ENCODE measurements at regions not wholly inside any gene's neighbourhood (a gene's known extent, or its start where the extent isn't known, plus 50 kb on each side); places are given as distances from the start of the nearest gene placed in this dataset.

DNA sequence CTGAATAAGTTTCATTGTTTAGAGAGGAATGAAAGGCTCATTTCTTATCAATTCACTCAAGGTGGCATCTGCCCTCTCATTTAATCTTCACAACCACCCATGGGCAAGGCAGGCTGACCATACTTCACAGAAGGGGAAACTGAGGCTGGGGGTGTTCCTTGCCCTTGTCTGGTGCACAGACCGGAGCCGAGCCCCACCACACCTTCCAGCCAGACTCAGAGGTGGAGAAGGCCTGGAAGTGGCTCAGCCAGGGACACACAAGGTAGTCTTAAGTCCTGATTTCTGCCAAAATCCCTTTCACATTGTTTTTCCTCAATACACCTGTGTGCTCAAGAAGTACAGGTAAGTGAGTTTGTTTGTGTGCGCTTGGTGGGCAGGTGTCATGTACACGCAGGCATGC, 111.9 kb upstream of the TEX51 start:
- no peaks in the 10 kb centered on the region for H3K27me3 ChIP-seq (ENCODE audit: insufficient read depth, insufficient read length)

DNA sequence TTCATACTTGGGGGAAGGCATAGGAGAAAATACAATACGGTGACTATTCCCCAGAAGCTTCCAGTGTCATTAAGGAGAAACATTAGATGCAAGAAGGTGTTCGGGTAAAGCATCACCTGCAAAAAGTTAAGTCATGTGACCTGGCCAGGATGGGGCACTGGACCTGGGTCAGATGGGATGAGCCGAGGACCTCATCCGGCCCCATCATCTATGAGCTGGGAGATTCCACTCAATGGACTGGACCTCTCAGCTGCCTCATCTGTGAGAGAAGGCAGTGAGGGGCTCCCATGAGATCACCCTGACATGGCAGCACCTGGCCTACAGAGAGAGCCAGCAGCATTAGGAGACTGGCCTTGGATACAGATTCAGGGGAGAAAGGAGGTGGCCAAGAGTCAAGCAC, 111.4 kb upstream of the TEX51 start:
- H3K9ac ChIP-seq (ENCODE audit: insufficient read length, low read depth), result no peak overlapping the region
- no peak overlapping the region for H3K4me3 ChIP-seq (ENCODE audit: insufficient read length, low read depth)
- no peaks in the 10 kb centered on the region for H3K36me3 ChIP-seq (ENCODE audit: insufficient read depth, insufficient read length, low read length)
- no peak for TF ChIP-seq SUZ12 (IDR thresholded peaks at IDR 0.05; ENCODE audit: extremely low read depth, insufficient read depth, insufficient read length)
- no peaks in the 10 kb centered on the region for H3K9me3 ChIP-seq (ENCODE audit: insufficient read depth, low read length)
- no peaks in the 10 kb centered on the region for H3K4me1 ChIP-seq (ENCODE audit: insufficient read depth, insufficient read length)
- H3K27me3 ChIP-seq (ENCODE audit: insufficient read depth, insufficient read length), result no peaks in the 10 kb centered on the region
- no peak for DNase-seq (ENCODE audit: low read depth, low spot score)

More for the DNA sequence above, 111.9 kb upstream of the TEX51 start:
- DNase-seq (ENCODE audit: low read depth, low spot score), result no peak
- Histone ChIP-seq H3K4me3 (ENCODE audit: insufficient read length, low read depth) (no peak overlapping the region), H3K9me3 (ENCODE audit: insufficient read depth, low read length) (no peaks in the 10 kb centered on the region), H3K4me1 (ENCODE audit: insufficient read depth, insufficient read length) (no peaks in the 10 kb centered on the region), H3K9ac (ENCODE audit: insufficient read length, low read depth) (no peak overlapping the region), H3K36me3 (ENCODE audit: insufficient read depth, insufficient read length, low read length) (no peaks in the 10 kb centered on the region)
- TF ChIP-seq YY1 (IDR thresholded peaks at IDR 0.05; ENCODE audit: insufficient read depth, insufficient read length), result no peak
- no peak for TF ChIP-seq SUZ12 (IDR thresholded peaks at IDR 0.05; ENCODE audit: extremely low read depth, insufficient read depth, insufficient read length)
- TF ChIP-seq ZNF274 (IDR thresholded peaks at IDR 0.05; ENCODE audit: low read depth, low read length), result no peak

DNA sequence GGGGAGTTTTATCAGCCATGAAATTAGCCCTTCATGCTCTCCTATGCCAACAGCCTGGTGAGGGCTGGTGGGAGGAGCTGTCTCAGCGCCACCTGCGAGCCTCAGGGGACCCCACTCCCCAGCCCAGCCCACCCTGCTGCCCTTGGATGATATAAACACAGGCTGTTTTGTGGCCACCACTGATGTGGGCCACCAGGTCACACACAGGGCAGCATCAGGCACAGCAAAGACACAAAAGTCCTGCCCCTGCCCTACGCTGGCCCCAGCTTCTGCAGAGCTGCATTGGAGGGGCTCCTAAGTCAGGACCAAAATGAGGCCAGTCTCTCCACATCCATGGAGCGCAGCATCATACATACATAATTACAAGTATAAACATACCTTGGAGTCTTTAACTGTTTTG, 110.6 kb upstream of the TEX51 start:
- Histone ChIP-seq H3K4me1 (ENCODE audit: insufficient read depth, insufficient read length) (no peaks in the 10 kb centered on the region), H3K27me3 (ENCODE audit: insufficient read depth, insufficient read length) (no peaks in the 10 kb centered on the region), H3K9ac (ENCODE audit: insufficient read length, low read depth) (no peak overlapping the region), H3K36me3 (ENCODE audit: insufficient read depth, insufficient read length, low read length) (no peaks in the 10 kb centered on the region), H3K4me3 (ENCODE audit: insufficient read length, low read depth) (no peak overlapping the region), H3K9me3 (ENCODE audit: insufficient read depth, low read length) (no peaks in the 10 kb centered on the region)
- TF ChIP-seq ZNF274 (IDR thresholded peaks at IDR 0.05; ENCODE audit: low read depth, low read length), result no peak
- TF ChIP-seq SUZ12 (IDR thresholded peaks at IDR 0.05; ENCODE audit: extremely low read depth, insufficient read depth, insufficient read length), result no peak
- TF ChIP-seq YY1 (IDR thresholded peaks at IDR 0.05; ENCODE audit: insufficient read depth, insufficient read length), result no peak
- no peak for DNase-seq (ENCODE audit: low read depth, low spot score)

DNA sequence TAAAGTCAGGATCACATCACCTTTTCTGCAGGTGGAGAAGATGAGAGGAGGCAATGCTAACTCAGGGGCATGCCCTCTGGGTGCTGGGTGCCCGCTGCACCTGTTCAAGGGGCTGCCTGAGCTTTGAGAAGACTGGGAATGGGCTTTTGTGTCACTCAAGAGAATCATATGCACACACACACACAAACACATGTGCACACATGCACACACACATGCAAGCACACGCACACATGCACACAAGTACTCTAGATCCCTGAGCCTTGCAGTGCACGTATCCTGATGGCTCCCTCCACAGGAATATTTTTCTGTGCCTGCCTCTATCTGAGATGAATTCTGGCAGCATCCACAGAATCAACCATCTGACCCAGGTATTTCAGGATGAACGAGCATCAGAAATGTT, 110.0 kb upstream of the TEX51 start:
- H3K4me1 ChIP-seq (ENCODE audit: insufficient read depth, insufficient read length), result no peaks in the 10 kb centered on the region
- TF ChIP-seq YY1 (IDR thresholded peaks at IDR 0.05; ENCODE audit: insufficient read depth, insufficient read length) (no peak), SUZ12 (IDR thresholded peaks at IDR 0.05; ENCODE audit: extremely low read depth, insufficient read depth, insufficient read length) (no peak), ZNF274 (IDR thresholded peaks at IDR 0.05; ENCODE audit: low read depth, low read length) (no peak)
- no peak overlapping the region for H3K9ac ChIP-seq (ENCODE audit: insufficient read length, low read depth)
- H3K4me3 ChIP-seq (ENCODE audit: insufficient read length, low read depth), result no peak overlapping the region
- no peaks in the 10 kb centered on the region for H3K27me3 ChIP-seq (ENCODE audit: insufficient read depth, insufficient read length)
- no peaks in the 10 kb centered on the region for H3K9me3 ChIP-seq (ENCODE audit: insufficient read depth, low read length)
- H3K36me3 ChIP-seq (ENCODE audit: insufficient read depth, insufficient read length, low read length), result no peaks in the 10 kb centered on the region
- no peak for DNase-seq (ENCODE audit: low read depth, low spot score)

DNA sequence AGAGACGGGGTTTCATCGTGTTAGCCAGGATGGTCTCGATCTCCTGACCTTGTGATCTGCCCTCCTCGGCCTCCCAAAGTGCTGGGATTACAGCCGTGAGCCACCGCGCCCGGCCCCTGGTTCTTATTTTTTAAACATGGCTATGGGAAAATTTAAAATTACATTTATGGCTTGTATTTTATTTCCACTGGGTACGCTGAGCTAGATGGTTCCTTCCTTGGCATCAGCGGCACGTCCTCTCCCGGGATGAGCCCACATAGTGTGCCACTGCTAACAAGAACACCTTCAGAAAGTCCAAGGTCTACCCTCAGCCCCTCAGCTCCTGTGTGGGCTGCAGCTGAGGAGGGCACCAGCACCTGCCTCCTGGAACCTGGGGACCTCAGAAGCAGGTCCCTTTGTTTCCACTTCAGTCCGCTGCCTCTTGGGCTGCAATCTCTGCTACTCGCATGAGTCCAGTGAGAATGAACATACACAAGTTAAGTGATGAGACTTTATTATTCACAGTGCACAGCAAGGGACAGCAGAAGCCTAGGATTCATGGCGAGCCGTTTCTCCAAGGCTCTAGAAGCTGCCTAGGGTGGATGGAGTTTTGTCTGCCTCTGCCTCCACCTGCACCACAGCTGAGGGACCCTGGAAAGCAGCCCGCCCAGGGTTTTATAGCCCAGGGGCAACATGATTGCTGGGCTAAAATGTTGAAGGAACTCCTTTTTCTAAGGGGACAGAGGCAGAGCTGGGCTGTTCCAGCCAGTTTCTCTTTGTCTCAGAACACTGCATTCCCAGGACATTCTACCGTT, 107.5 kb upstream of the TEX51 start:
- TF ChIP-seq YY1 (IDR thresholded peaks at IDR 0.05; ENCODE audit: insufficient read depth, insufficient read length) (no peak), SUZ12 (IDR thresholded peaks at IDR 0.05; ENCODE audit: extremely low read depth, insufficient read depth, insufficient read length) (no peak), ZNF274 (IDR thresholded peaks at IDR 0.05; ENCODE audit: low read depth, low read length) (no peak)
- no peaks in the 10 kb centered on the region for H3K36me3 ChIP-seq (ENCODE audit: insufficient read depth, insufficient read length, low read length)
- H3K27me3 ChIP-seq (ENCODE audit: insufficient read depth, insufficient read length), result no peaks in the 10 kb centered on the region
- H3K4me3 ChIP-seq (ENCODE audit: insufficient read length, low read depth), result no peak overlapping the region
- H3K9ac ChIP-seq (ENCODE audit: insufficient read length, low read depth), result no peak overlapping the region
- H3K9me3 ChIP-seq (ENCODE audit: insufficient read depth, low read length), result no peaks in the 10 kb centered on the region
- no peaks in the 10 kb centered on the region for H3K4me1 ChIP-seq (ENCODE audit: insufficient read depth, insufficient read length)
- no peak for DNase-seq (ENCODE audit: low read depth, low spot score)

DNA sequence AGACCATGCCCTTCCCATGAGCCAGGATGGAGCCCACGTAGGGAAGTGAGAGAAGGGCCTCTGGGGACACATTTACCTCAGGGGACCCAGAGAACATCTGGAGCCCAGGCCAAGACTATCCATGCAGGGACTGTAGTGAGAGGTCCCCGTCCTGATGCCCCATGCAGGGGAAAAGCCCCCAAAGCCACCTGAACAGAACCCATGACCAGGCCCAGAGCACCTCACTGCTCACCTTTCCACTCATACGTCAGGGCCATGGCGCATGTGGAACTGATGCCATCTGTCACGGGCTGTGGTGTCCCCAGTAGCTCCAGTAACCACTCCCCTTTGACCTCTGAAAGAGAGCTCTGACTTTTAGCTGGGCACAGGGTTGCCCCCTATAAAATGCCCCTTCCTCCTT, 106.5 kb upstream of the TEX51 start:
- Histone ChIP-seq H3K4me3 (ENCODE audit: insufficient read length, low read depth) (no peak overlapping the region), H3K9ac (ENCODE audit: insufficient read length, low read depth) (no peak overlapping the region), H3K9me3 (ENCODE audit: insufficient read depth, low read length) (no peaks in the 10 kb centered on the region), H3K27me3 (ENCODE audit: insufficient read depth, insufficient read length) (no peaks in the 10 kb centered on the region), H3K36me3 (ENCODE audit: insufficient read depth, insufficient read length, low read length) (no peaks in the 10 kb centered on the region), H3K4me1 (ENCODE audit: insufficient read depth, insufficient read length) (no peaks in the 10 kb centered on the region)
- TF ChIP-seq YY1 (IDR thresholded peaks at IDR 0.05; ENCODE audit: insufficient read depth, insufficient read length) (no peak), ZNF274 (IDR thresholded peaks at IDR 0.05; ENCODE audit: low read depth, low read length) (no peak), SUZ12 (IDR thresholded peaks at IDR 0.05; ENCODE audit: extremely low read depth, insufficient read depth, insufficient read length) (no peak)
- DNase-seq (ENCODE audit: low read depth, low spot score), result no peak

DNA sequence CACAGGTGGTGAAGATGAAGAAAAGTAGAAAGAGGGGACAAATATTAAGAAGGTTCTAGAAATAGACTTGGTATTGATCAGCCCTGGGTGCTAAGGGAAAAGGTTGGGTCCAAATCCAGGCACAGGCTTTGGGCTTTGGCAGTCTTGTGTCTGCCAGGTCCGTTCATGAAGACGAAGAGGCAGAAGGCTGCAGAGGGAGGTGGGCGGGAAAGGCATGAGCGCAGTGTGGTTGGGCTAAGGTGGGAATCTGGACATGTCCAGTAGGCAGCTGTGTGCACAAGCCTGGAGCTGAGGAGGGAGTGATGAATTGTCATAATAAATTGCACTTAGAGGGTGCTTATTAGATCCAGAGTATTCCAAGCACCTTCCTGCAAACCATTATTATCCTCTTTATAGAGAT, 105.7 kb upstream of the TEX51 start:
- no peaks in the 10 kb centered on the region for H3K4me1 ChIP-seq (ENCODE audit: insufficient read depth, insufficient read length)
- H3K4me3 ChIP-seq (ENCODE audit: insufficient read length, low read depth), result no peak overlapping the region

More for the DNA sequence above, 105.7 kb upstream of the TEX51 start:
- Histone ChIP-seq H3K9ac (ENCODE audit: insufficient read length, low read depth) (no peak overlapping the region), H3K27me3 (ENCODE audit: insufficient read depth, insufficient read length) (no peaks in the 10 kb centered on the region), H3K9me3 (ENCODE audit: insufficient read depth, low read length) (no peaks in the 10 kb centered on the region), H3K36me3 (ENCODE audit: insufficient read depth, insufficient read length, low read length) (no peaks in the 10 kb centered on the region)
- no peak for TF ChIP-seq YY1 (IDR thresholded peaks at IDR 0.05; ENCODE audit: insufficient read depth, insufficient read length)
- TF ChIP-seq ZNF274 (IDR thresholded peaks at IDR 0.05; ENCODE audit: low read depth, low read length), result no peak
- TF ChIP-seq SUZ12 (IDR thresholded peaks at IDR 0.05; ENCODE audit: extremely low read depth, insufficient read depth, insufficient read length), result no peak
- no peak for DNase-seq (ENCODE audit: low read depth, low spot score)
